HEK293T (cell line): ENCODE measurements at regions not wholly inside any gene's neighbourhood (a gene's known extent, or its start where the extent isn't known, plus 50 kb on each side); places are given as distances from the start of the nearest gene placed in this dataset.

ENCODE experiments used
- ARNT ChIP-seq: fragments of 450-650 bp; IDR thresholded peaks from 2 replicates; pipeline ENCODE4 v1.6.1; 2017; ENCODE audit warnings: mild to moderate bottlenecking
- BHLHE40 ChIP-seq: fragments of 450-650 bp; IDR thresholded peaks from 2 replicates; pipeline ENCODE4 v1.6.1; 2016; ENCODE audit warnings: mild to moderate bottlenecking, moderate library complexity, borderline replicate concordance
- ELF4 ChIP-seq: fragments of 450-650 bp; IDR thresholded peaks from 2 replicates; pipeline ENCODE4 v1.6.1; 2017; ENCODE audit warnings: antibody characterized with exemption
- FOXA1 ChIP-seq: fragments of 450-650 bp; IDR thresholded peaks from 2 replicates; pipeline ENCODE4 v1.6.1; 2016; ENCODE audit warnings: mild to moderate bottlenecking
- FOXK2 ChIP-seq: fragments of 450-650 bp; IDR thresholded peaks from 2 replicates; pipeline ENCODE4 v1.6.1; 2016; ENCODE audit warnings: mild to moderate bottlenecking
- FOXM1 ChIP-seq: fragments of 450-650 bp; IDR thresholded peaks from 2 replicates; pipeline ENCODE4 v1.6.1; 2017; ENCODE audit warnings: mild to moderate bottlenecking, borderline replicate concordance
- HDGF ChIP-seq: fragments of 450-650 bp; IDR thresholded peaks from 2 replicates; pipeline ENCODE4 v1.6.1; 2017; ENCODE audit warnings: antibody characterized with exemption, borderline replicate concordance
- LEF1 ChIP-seq: fragments of 450-650 bp; IDR thresholded peaks from 2 replicates; pipeline ENCODE4 v1.6.1; 2017; ENCODE audit warnings: mild to moderate bottlenecking, borderline replicate concordance
- NFRKB ChIP-seq: fragments of 450-650 bp; IDR thresholded peaks from 2 replicates; pipeline ENCODE4 v1.6.1; 2016; ENCODE audit warnings: mild to moderate bottlenecking, moderate library complexity
- PKNOX1 ChIP-seq: fragments of 450-650 bp; IDR thresholded peaks from 2 replicates; pipeline ENCODE4 v1.6.1; 2016
- SP1 ChIP-seq: fragments of 450-650 bp; IDR thresholded peaks from 2 replicates; pipeline ENCODE4 v1.6.1; 2017
- SUZ12 ChIP-seq: fragments of 450-650 bp; IDR thresholded peaks from 2 replicates; pipeline ENCODE4 v1.6.1; 2016; ENCODE audit warnings: mild to moderate bottlenecking
- TARDBP ChIP-seq: fragments of 450-650 bp; IDR thresholded peaks from 2 replicates; pipeline ENCODE4 v1.6.1; 2016
- ZNF384 ChIP-seq: fragments of 450-650 bp; IDR thresholded peaks from 2 replicates; pipeline ENCODE4 v1.6.1; 2016

GRCh38 chr19:30113186-30113585, 171.1 kb downstream of the URI1 start:
- TF ChIP-seq SP1 (no peak), ELF4 (no peak), FOXA1 (no peak), BHLHE40 (no peak), PKNOX1 (no peak), HDGF (no peak), FOXK2 (no peak), ZNF384 (peak; percentile 62; the same call in 1 of the 2 replicates), ARNT (no peak), FOXM1 (no peak), LEF1 (no peak), SUZ12 (no peak), NFRKB (no peak), TARDBP (no peak)
